NCI-H1092 (cell line): ENCODE measurements at regions not wholly inside any gene's neighbourhood (a gene's known extent, or its start where the extent isn't known, plus 50 kb on each side); places are given as distances from the start of the nearest gene placed in this dataset.

ENCODE experiments used
- DNase-seq: peaks from one replicate; lab custom pipeline; 2025; lab: John Stamatoyannopoulos, UW

DNA sequence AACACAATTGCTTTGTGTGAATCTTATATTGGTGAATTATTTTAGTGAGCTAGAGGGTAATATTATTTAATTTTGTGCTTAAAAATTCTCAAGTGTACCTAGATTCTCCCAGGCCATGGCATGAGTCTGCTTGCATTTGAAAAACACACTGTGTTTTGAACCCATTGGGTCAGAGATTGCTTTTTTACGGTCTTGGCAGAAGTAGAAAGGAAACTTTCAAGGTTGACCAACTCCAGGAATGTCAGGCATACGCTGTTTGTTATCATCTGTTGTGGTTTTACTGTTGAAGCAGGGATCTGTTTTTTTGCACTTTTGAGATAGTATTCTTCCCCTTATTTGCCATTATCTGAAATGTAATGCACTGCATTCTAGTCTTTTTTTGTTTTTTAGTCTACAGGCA is 377.4 kb downstream of the RPRM start:
- no peak for DNase-seq

DNA sequence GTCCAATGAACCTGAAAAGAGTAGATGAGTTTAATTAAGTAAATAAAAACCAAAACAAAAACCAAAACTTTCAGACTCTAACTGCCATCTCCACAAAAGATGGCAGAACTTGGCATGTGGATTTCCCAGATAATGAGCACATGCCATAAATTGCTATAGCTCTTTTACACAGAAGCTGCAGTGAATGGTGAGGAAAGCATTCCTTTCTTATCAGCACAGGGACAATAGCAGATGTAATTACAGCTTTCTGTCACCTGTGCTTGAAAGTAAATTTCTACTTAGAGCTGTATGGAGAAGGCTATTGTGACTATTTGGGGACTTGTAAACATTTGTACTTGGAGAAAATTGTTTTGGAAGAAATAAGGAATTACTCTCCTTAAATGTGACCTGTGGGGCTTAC is 378.4 kb downstream of the RPRM start:
- DNase-seq, result no peak

DNA sequence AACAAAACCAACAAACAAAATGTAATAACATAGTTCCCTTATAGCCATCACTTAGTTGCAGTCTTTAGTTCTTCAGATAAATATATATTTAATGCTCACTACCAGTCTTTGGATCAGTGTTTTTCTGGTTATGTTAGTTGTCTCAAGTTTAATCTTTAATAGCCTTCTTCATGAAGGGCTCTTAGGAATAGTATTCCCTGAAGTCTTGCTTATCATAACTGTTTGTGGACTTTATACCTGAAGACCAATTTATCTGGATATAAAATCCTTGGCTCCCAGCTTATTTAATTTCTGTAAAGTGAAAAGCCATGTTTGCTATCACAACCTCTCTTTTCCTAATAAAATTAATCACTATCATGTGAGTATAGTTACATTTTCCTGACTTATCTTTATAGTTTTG is 379.7 kb downstream of the ARL6IP6 start:
- no peak for DNase-seq

DNA sequence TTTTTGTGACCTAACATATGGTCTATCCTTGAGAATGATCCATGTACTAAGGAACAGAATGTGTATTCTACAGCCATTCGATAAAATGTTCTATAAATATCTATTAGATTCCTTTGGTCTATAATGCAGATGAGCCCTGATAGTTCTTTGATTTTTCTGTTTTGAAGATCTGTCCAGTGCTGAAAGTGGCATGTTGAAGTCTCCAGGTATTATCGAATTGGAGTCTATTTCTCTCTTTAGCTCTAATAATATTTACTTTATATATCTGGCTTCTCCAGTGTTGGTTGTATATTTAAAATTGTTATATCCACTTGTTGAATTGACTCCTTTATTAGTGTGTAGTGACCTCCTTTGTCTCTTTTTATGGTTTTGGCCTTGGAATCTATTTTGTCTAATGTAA is 377.9 kb downstream of the ARL6IP6 start:
- DNase-seq, result no peak

- no peak for DNase-seq
Measured at GRCh38 chr2:153091344-153091743, 372.9 kb downstream of the ARL6IP6 start.

DNA sequence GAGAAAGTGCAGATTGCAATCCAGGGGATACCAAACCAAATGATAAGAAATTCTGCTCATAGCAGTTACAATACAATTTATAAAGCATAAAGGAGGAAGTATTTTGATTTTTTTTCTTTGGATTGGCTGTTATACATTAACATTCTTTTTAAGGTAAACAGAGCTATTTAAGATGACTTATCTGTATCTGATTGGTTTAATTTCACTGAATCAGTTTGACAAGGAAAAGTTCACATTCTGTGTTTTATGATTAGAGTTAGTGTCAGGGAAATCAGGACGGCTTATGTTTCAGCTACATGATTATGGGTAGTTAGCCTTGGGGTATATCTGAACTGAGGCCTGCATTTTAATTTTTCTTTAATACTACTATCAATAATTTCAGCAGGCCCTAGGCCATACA is 360.9 kb downstream of the ARL6IP6 start:
- no peak for DNase-seq

GRCh38 chr2:153077311-153077710 is 358.9 kb downstream of the ARL6IP6 start:
- DNase-seq, result no peak

DNA sequence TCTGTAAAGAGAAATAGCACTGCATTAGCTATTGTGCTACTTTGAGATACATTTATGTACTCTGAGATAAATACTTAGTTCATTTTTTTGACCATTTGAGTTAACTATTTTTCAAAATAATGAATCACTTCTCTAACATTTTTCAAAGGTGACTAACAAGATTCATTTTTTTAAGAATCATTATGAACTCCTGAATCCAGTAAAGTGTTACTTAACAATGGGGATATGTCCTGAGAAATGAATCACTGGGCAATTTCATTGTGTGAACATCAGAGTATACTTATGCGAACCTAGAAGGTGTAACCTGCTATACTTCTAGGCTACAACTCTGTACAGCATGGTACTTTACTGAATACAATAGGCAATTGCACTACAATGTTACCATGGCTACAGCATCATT is 355.8 kb downstream of the ARL6IP6 start:
- no peak for DNase-seq

- DNase-seq, result no peak
Measured at GRCh38 chr2:153072813-153073212, 354.4 kb downstream of the ARL6IP6 start.

DNA sequence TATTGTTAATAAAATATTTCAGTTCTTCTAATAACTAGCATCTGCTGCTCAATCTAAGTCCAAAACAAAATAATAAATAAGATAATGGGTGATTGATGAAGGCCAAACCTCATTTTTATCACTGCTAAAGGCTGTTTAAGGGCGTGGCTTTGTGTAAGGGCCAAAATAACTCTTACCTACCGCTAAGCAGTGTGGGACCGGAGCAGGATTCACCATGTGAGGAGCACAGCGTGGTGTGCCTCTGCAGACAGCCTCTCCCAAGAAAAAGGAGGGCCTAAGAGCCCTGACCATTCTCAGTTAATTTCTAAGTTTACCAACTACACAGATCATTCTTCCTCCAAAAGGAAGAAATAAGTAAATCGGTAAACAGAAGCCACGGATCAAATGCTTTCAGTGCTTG is 353.7 kb downstream of the ARL6IP6 start:
- DNase-seq, result no peak

- no peak for DNase-seq
Measured at GRCh38 chr2:153071090-153071489, 352.7 kb downstream of the ARL6IP6 start.

- DNase-seq, result no peak
Measured at GRCh38 chr2:153068915-153069314, 350.5 kb downstream of the ARL6IP6 start.

DNA sequence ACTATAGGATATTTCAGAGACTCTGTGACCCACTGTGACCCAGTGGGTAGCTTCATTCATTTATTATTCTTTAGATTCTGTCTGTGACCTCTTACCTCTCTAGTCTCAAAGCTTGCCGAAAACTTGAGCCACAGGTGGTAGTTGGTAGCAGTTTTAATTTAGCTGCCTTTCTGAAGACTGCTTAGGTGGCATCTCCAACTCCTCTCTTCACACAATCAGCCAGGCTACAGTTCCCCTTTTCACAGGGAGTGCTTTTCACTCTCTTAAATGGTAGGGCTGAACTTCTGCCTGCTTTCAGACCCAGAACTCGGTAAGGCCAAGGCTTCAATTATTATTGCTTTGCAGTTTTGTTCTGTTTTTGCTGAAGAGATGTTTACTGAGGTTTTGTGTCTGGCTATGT is 349.6 kb downstream of the ARL6IP6 start:
- no peak for DNase-seq

DNA sequence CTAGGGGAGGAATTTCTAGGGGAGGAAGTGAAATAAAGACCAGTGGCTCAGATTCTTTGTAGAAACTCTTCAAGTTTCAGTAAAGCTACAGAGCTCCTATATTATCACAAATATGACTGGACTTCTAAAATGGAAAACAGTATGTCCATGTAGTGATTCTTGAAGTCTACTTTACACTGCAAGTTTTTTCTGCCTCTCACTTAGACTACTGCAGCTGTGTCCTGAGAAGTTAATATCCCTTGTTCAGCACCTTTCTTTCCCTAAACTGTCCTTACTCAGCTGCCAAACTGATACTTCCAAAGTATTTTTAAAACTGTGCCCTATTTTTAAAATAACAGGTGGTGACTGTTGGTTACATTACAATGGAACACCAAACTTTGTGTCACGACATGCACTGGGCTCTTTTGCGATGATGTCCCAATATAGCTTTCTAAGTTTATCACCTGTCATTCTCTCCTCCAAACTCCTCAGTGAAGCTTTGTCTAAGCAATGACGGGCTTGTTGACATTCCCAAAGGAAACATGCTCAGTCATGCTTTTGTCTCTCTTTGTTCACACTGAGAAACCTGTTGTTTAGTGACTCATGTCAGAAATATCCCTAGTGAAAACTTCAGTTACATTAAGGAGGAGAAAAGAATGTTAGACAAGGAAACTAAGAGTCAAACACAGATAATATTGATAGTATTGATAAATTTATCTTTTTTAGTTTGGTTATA is 341.1 kb downstream of the ARL6IP6 start:
- DNase-seq, result no peak

- no peak for DNase-seq
Measured at GRCh38 chr2:153057743-153058142, 339.3 kb downstream of the ARL6IP6 start.

- DNase-seq, result no peak
Measured at GRCh38 chr2:153055182-153055581, 336.8 kb downstream of the ARL6IP6 start.

DNA sequence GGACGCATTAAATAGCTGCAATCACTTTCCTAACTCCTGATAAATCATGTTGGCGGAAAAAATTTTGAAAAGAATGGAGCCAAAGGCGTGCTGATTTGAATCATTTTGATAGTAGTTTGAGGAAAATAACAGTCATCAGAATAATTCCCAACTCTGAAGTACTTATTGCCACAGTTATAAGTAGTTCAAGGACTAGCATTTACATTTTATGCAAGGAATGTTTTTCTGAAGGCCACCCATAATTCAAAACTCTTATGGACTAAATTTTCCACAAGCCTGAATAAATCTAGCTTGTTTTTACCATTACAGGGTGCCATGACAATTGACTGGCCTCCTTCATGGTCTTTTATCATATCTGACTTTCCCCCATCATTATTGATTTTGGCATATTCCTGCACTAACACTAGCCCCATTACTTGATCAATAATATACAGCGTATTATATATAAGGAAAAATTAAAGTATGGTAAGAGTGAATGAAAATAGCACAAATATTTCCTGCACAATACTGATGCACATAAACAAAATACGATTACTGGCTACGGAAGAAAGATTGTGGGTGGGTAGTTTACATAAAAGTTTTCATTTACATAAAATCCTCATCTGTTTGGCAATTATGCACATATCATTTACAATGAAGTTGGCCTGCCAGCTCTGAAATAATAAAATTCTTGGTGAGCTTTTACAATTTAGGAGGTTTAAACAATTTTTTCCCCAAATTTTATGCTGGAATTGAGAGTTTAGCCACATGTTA is 334.6 kb downstream of the ARL6IP6 start:
- no peak for DNase-seq

- no peak for DNase-seq
Measured at GRCh38 chr2:153047220-153047619, 328.8 kb downstream of the ARL6IP6 start.

GRCh38 chr2:153043385-153043784 is 325.0 kb downstream of the ARL6IP6 start:
- no peak for DNase-seq

DNA sequence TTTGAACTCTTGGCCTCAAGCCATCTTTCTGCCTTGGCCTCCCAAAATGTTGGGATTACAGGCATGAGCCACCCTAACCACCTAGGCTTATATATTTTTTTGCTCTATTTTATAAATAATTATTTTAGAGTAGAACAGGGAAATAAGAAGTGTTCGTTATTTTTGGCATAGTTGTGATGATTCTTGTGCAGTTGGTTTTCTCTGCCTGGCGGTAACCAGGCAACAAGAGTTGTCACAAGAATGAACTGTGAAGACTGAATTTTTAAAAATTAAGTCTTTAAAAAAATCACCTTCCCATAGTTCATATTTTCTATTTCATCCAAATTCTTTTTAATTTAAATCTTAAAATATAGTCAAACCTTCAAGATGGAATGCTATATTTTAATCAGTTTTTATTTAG is 310.2 kb downstream of the ARL6IP6 start:
- DNase-seq, result no peak

- DNase-seq, result no peak
Measured at GRCh38 chr2:153027533-153027932, 309.1 kb downstream of the ARL6IP6 start.

GRCh38 chr2:153020201-153020600 is 301.8 kb downstream of the ARL6IP6 start:
- DNase-seq, result no peak

GRCh38 chr2:153005071-153005730 is 286.8 kb downstream of the ARL6IP6 start:
- no peak for DNase-seq
